Prostate gland (tissue), 2 donors: ENCODE measurements at regions not wholly inside any gene's neighbourhood (a gene's known extent, or its start where the extent isn't known, plus 50 kb on each side); places are given as distances from the start of the nearest gene placed in this dataset.

Source experiments
- CTCF ChIP-seq, 4 experiments: fragments of 200-600 bp in 2 of 4; fragments of 450-650 bp in 2 of 4; sonication (generic) in 2 of 4; IDR thresholded peaks; 1 replicate in 3 of 4; 2 replicates in 1 of 4; pipeline ENCODE4 v1.5.1; 2016 to 2019; ENCODE audit warnings: antibody characterized with exemption in 4 of 4, mild to moderate bottlenecking in 2 of 4, moderate library complexity in 2 of 4
- POLR2A ChIP-seq: fragments of 450-650 bp; IDR thresholded peaks from one replicate; pipeline ENCODE4 v1.6.1; 2016; ENCODE audit warnings: antibody characterized with exemption, mild to moderate bottlenecking
- POLR2AphosphoS5 ChIP-seq: sonication (generic); formaldehyde crosslinking; IDR thresholded peaks from one replicate; pipeline ENCODE4 v1.6.1; 2017; ENCODE audit warnings: antibody characterized with exemption

- TF ChIP-seq POLR2AphosphoS5, result no peak
- TF ChIP-seq CTCF (IDR thresholded peaks at IDR 0.05), result no peak
- no peak for TF ChIP-seq POLR2A
Measured at GRCh38 chr7:84857336-84857735, 329.5 kb downstream of the SEMA3D start.
